ENCODE measurements at regions not wholly inside any gene's neighbourhood (a gene's known extent, or its start where the extent isn't known, plus 50 kb on each side); places are given as distances from the start of the nearest gene placed in this dataset.

GRCh38 chr20:17888044-17888443 is 80.5 kb downstream of the SNX5 start (continued):
- no peak for TF ChIP-seq ZNF791 (tag by site-specific recombination; IDR thresholded peaks at IDR 0.05)
- no peak for TF ChIP-seq ZNF211 (tag by site-specific recombination; IDR thresholded peaks at IDR 0.05; ENCODE audit: low read depth)

GRCh38 chr20:17887331-17888030 is 81.1 kb downstream of the SNX5 start:
- H3K36me3 ChIP-seq (ENCODE audit: control insufficient read depth in 2 of 2, insufficient read depth in 1 of 2, low read length in 2 of 2), result no peaks in the 10 kb centered on the region
- H3K9me3 ChIP-seq (ENCODE audit: control insufficient read depth, insufficient read depth, low read depth, low read length), result no peaks in the 10 kb centered on the region
- H3K4me1 ChIP-seq (ENCODE audit: control insufficient read depth, insufficient read depth, low read length), result no peaks in the 10 kb centered on the region
- H3K27ac ChIP-seq (ENCODE audit: extremely low read depth, low read depth, low read length), result no peak overlapping the region
- CTCF ChIA-PET, result interaction anchor here (1.2 kb wide), 1 partner anchor 10 kb away, joined by 3 read pairs; no protein-coding TSS in a partner anchor
- H3K4me3 ChIP-seq (ENCODE audit: low read depth, low read length), result no peak overlapping the region
- TF ChIP-seq ZIC2 (tag by site-specific recombination; IDR thresholded peaks at IDR 0.05) (peak; percentile 66), ZNF280C (tag by site-specific recombination; IDR thresholded peaks at IDR 0.05) (no peak)
- POLR2A ChIA-PET, result no interaction called here

- H3K4me1 ChIP-seq (ENCODE audit: control insufficient read depth, insufficient read depth, low read length), result no peaks in the 10 kb centered on the region
- no peaks in the 10 kb centered on the region for H3K36me3 ChIP-seq (ENCODE audit: control insufficient read depth in 2 of 2, insufficient read depth in 1 of 2, low read length in 2 of 2)
- ChIA-PET POLR2A (no interaction called here), CTCF (interaction anchor here (0.6 to 1.5 kb wide), 3 partner anchors 110 to 495 kb away, joined by 3 to 6 read pairs (median 6); no protein-coding TSS in a partner anchor)
- H3K27ac ChIP-seq (ENCODE audit: extremely low read depth, low read depth, low read length), result no peak overlapping the region
- H3K9me3 ChIP-seq (ENCODE audit: control insufficient read depth, insufficient read depth, low read depth, low read length), result no peaks in the 10 kb centered on the region
- H3K4me3 ChIP-seq (ENCODE audit: low read depth, low read length), result no peak overlapping the region
- TF ChIP-seq ZNF48 (tag by site-specific recombination; IDR thresholded peaks at IDR 0.05) (no peak), ZNF639 (tag by site-specific recombination; IDR thresholded peaks at IDR 0.05) (no peak), ZIC2 (tag by site-specific recombination; IDR thresholded peaks at IDR 0.05) (peak; percentile 68)
Measured at GRCh38 chr20:17885544-17885943, 83.0 kb downstream of the SNX5 start.

- Histone ChIP-seq H3K9me3 (ENCODE audit: control insufficient read depth, insufficient read depth, low read depth, low read length) (no peaks in the 10 kb centered on the region), H3K27ac (ENCODE audit: extremely low read depth, low read depth, low read length) (no peak overlapping the region), H3K36me3 (ENCODE audit: control insufficient read depth in 2 of 2, insufficient read depth in 1 of 2, low read length in 2 of 2) (no peaks in the 10 kb centered on the region), H3K4me3 (ENCODE audit: low read depth, low read length) (no peak overlapping the region), H3K4me1 (ENCODE audit: control insufficient read depth, insufficient read depth, low read length) (no peaks in the 10 kb centered on the region)
- ChIA-PET POLR2A (no interaction called here), CTCF (interaction anchor here (0.6 to 1.5 kb wide), 3 partner anchors 111 to 496 kb away, joined by 3 to 6 read pairs (median 6); no protein-coding TSS in a partner anchor)
- no peak for TF ChIP-seq ZNF501 (tag by site-specific recombination; IDR thresholded peaks at IDR 0.05)
- TF ChIP-seq ZNF664 (tag by site-specific recombination; IDR thresholded peaks at IDR 0.05), result no peak
- TF ChIP-seq ZNF529 (tag by site-specific recombination; IDR thresholded peaks at IDR 0.05; ENCODE audit: insufficient replicate concordance), result no peak
- TF ChIP-seq ZNF843 (tag by site-specific recombination; IDR thresholded peaks at IDR 0.05), result no peak
- no peak for TF ChIP-seq ZNF398 (tag by site-specific recombination; IDR thresholded peaks at IDR 0.05)
- no peak for TF ChIP-seq SP7 (tag by site-specific recombination; IDR thresholded peaks at IDR 0.05)
- TF ChIP-seq ZBTB7A (tag by site-specific recombination; IDR thresholded peaks at IDR 0.05; ENCODE audit: low read depth), result no peak
- TF ChIP-seq ELK4 (IDR thresholded peaks at IDR 0.05; ENCODE audit: borderline replicate concordance, low read depth, low read length), result no peak
- no peak for TF ChIP-seq ZNF335 (tag by site-specific recombination; conservative IDR thresholded peaks at IDR 0.05)
Measured at GRCh38 chr20:17885076-17885475, 83.5 kb downstream of the SNX5 start.

Measured in HEK293 (cell line).